ENCODE measurements at regions not wholly inside any gene's neighbourhood (a gene's known extent, or its start where the extent isn't known, plus 50 kb on each side); places are given as distances from the start of the nearest gene placed in this dataset.

DNA sequence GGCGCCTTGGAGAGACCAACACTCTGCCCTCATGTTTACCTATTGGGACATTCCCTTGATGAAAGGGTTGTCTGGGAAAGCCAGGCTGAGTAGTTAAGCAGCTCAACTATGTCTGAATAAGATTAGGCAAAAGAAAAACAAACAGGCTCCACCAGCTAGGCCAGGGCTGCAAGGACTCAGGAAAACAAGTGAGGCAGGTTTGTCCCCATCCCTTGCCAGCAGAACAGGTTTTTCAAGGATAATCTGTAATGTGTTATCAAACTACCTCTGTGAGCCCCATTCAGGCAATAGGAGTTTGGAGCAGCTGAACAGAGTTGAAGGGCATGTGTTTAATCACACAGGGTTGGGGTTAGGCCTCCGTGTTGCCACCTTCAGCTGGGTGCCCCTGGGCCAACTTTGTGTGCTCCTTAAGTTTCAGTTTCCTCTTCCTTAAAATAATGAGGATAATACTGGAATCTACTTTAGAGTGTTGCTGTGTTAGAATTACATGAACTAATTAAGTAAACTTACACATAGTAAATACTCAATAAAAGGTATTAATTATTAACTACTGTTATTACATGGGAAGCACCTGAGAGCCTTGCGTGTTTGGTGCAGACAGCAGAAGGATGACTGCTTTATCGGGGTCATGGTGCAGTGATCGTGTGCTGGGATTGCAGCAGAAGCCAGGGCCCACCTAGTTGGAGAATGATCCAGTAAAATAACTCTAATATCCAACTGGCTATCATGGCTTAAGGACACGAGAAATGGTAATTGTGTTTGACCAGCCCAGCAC, 72.1 kb upstream of the ATP10B start (continued):
- TF ChIP-seq RCOR1 (conservative IDR thresholded peaks at IDR 0.05; ENCODE audit: low read depth, low read length) (no peak), WRNIP1 (IDR thresholded peaks at IDR 0.05; ENCODE audit: borderline replicate concordance, low read depth, low read length) (no peak), NR2C2 (IDR thresholded peaks at IDR 0.05; ENCODE audit: borderline replicate concordance, control insufficient read depth, insufficient read length, low read depth) (no peak)
- TF ChIP-seq, protein P1, sequence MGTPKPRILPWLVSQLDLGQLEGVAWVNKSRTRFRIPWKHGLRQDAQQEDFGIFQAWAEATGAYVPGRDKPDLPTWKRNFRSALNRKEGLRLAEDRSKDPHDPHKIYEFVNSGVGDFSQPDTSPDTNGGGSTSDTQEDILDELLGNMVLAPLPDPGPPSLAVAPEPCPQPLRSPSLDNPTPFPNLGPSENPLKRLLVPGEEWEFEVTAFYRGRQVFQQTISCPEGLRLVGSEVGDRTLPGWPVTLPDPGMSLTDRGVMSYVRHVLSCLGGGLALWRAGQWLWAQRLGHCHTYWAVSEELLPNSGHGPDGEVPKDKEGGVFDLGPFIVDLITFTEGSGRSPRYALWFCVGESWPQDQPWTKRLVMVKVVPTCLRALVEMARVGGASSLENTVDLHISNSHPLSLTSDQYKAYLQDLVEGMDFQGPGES (IDR thresholded peaks at IDR 0.05) = no peak

DNA sequence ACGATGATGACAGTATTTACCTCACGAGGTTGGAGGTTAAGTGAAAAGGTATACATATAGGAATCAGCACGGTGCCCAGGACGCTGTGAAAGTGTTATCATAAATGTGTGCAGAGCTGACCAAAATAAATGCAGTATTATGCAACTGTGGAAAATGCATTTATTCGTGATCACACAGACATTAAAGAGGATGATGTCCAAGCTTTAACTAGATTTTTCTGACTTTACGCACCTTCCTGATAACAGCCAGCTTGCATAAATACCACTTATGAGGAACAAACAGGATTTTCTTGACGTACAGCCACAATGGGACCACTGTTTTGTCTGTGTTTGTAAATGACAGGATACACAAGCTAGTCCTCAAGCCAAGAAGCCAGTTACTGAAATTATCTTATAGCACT, 71.4 kb upstream of the ATP10B start:
- POLR2A ChIA-PET = no interaction called here
- no TSS peak for BruUV-seq (replicated peaks)
- FAIRE-seq = peak; percentile 62
- TF ChIP-seq CBX3 (IDR thresholded peaks at IDR 0.05; ENCODE audit: borderline replicate concordance, low read depth) (no peak), ZNF207 (IDR thresholded peaks at IDR 0.05; ENCODE audit: borderline replicate concordance) (no peak), KDM1A (IDR thresholded peaks at IDR 0.05; ENCODE audit: borderline replicate concordance) (no peak), SPI1 (IDR thresholded peaks at IDR 0.05; ENCODE audit: borderline replicate concordance, insufficient read depth, low read depth, low read length) (no peak), RCOR1 (conservative IDR thresholded peaks at IDR 0.05; ENCODE audit: low read depth, low read length) (no peak), RUNX3 (IDR thresholded peaks at IDR 0.05; ENCODE audit: low read length) (no peak), BCL3 (IDR thresholded peaks at IDR 0.05; ENCODE audit: borderline replicate concordance, insufficient read depth, low read depth, low read length, poor library complexity, severe bottlenecking) (no peak), HDAC6 (IDR thresholded peaks at IDR 0.05; ENCODE audit: unreplicated experiment) (no peak), RBBP5 (conservative IDR thresholded peaks at IDR 0.05) (no peak), CEBPB (IDR thresholded peaks at IDR 0.05; ENCODE audit: borderline replicate concordance in 1 of 2, low read depth in 2 of 2, low read length in 2 of 2) (no peak), POU2F2 (IDR thresholded peaks at IDR 0.05; ENCODE audit: borderline replicate concordance, low read depth, low read length) (no peak), E2F8 (IDR thresholded peaks at IDR 0.05; ENCODE audit: low read depth, partially characterized antibody) (no peak)
- TF ChIP-seq, protein P2, sequence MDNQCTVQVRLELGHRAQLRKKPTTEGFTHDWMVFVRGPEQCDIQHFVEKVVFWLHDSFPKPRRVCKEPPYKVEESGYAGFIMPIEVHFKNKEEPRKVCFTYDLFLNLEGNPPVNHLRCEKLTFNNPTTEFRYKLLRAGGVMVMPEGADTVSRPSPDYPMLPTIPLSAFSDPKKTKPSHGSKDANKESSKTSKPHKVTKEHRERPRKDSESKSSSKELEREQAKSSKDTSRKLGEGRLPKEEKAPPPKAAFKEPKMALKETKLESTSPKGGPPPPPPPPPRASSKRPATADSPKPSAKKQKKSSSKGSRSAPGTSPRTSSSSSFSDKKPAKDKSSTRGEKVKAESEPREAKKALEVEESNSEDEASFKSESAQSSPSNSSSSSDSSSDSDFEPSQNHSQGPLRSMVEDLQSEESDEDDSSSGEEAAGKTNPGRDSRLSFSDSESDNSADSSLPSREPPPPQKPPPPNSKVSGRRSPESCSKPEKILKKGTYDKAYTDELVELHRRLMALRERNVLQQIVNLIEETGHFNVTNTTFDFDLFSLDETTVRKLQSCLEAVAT (IDR thresholded peaks at IDR 0.05) = no peak

More for the DNA sequence above, 71.4 kb upstream of the ATP10B start:
- intact Hi-C loops (cut with micrococcal nuclease; ENCODE audit: unreplicated experiment) (no loop called here), in situ Hi-C loops (cut with MboI) (no loop called here)
- 29% methylated on average over 7 of the region's 7 CpGs for WGBS (ENCODE audit: insufficient coverage, insufficient replicate concordance, low lambda C conversion rate, missing lambda C conversion rate)
- H2AFZ ChIP-seq (ENCODE audit: control insufficient read depth, low read depth, low read length) = no peak overlapping the region
- SMC1A ChIA-PET (ENCODE audit: uncharacterized antibody, unreplicated experiment) = interaction anchor here (0.7 to 1.5 kb wide), 3 partner anchors 9 to 121 kb away, joined by 3 to 4 read pairs (median 3); no protein-coding TSS in a partner anchor
- no peak overlapping the region for H3K27ac ChIP-seq (ENCODE audit: control insufficient read depth, insufficient read depth)
- H3K9me3 ChIP-seq (replicated peaks; ENCODE audit: control insufficient read depth, insufficient read depth, low read length) = no peaks in the 10 kb centered on the region
- no peaks in the 10 kb centered on the region for H3K4me1 ChIP-seq (ENCODE audit: control insufficient read depth, insufficient read depth, low read length)
- H3K4me3 ChIP-seq = no peak overlapping the region
- no peaks in the 10 kb centered on the region for H3K36me3 ChIP-seq (ENCODE audit: control insufficient read depth in 2 of 2, insufficient read depth in 2 of 2, low read length in 1 of 2)
- no peak overlapping the region for H3K9ac ChIP-seq (ENCODE audit: control insufficient read depth, insufficient read depth, low read length)
- ATAC-seq (no peak), DNase-seq (ENCODE audit: low read depth, low spot score) (no peak)
- H3K27me3 ChIP-seq (replicated peaks in 1 of 2; ENCODE audit: control insufficient read depth in 2 of 2, insufficient read depth in 2 of 2, low read length in 1 of 2) = no peaks in the 10 kb centered on the region
- no peaks in the 10 kb centered on the region for H3K79me2 ChIP-seq (ENCODE audit: control insufficient read depth, insufficient read depth, low read length)
- no peaks in the 10 kb centered on the region for H4K20me1 ChIP-seq (ENCODE audit: control insufficient read depth, insufficient read depth)
- RAD21 ChIA-PET (ENCODE audit: unreplicated experiment) = no interaction called here
- no peak overlapping the region for H3K4me2 ChIP-seq (ENCODE audit: control insufficient read depth, insufficient read depth)
- CTCF ChIA-PET = no interaction called here

All from GM12878 (cell line).